ENCODE measurements at regions not wholly inside any gene's neighbourhood (a gene's known extent, or its start where the extent isn't known, plus 50 kb on each side); places are given as distances from the start of the nearest gene placed in this dataset.
"Not testable (repeated sequence)": the region's sequence is repeated elsewhere in the genome, so short reads cannot be mapped to it uniquely, and the experiment has no call there.

- not testable (repeated sequence) for DNase-seq
These were observed 81.6 kb upstream of the FCGR1A start for GRCh38 chr1:149700677-149701567.

- DNase-seq: peak; percentile 97
These were observed 74.2 kb upstream of the FCGR1A start for GRCh38 chr1:149708192-149708853.

- DNase-seq: not testable (repeated sequence)
These were observed 70.8 kb upstream of the FCGR1A start for GRCh38 chr1:149711651-149712050.

GRCh38 chr1:149712154-149712927 lies 70.2 kb upstream of the FCGR1A start:
- DNase-seq: peak; percentile 97

GRCh38 chr1:149713513-149713912 lies 69.0 kb upstream of the FCGR1A start:
- DNase-seq: not testable (repeated sequence)

- not testable (repeated sequence) for DNase-seq
These were observed 68.5 kb upstream of the FCGR1A start for GRCh38 chr1:149713952-149714351.

GRCh38 chr1:149724618-149725302 lies 57.7 kb upstream of the FCGR1A start:
- not testable (repeated sequence) for DNase-seq

- not testable (repeated sequence) for DNase-seq
These were observed 55.8 kb upstream of the FCGR1A start for GRCh38 chr1:149726688-149727087.

- DNase-seq: not testable (repeated sequence)
These were observed 53.9 kb upstream of the FCGR1A start for GRCh38 chr1:149728598-149728997.
